ENCODE measurements at regions not wholly inside any gene's neighbourhood (a gene's known extent, or its start where the extent isn't known, plus 50 kb on each side); places are given as distances from the start of the nearest gene placed in this dataset.

DNA sequence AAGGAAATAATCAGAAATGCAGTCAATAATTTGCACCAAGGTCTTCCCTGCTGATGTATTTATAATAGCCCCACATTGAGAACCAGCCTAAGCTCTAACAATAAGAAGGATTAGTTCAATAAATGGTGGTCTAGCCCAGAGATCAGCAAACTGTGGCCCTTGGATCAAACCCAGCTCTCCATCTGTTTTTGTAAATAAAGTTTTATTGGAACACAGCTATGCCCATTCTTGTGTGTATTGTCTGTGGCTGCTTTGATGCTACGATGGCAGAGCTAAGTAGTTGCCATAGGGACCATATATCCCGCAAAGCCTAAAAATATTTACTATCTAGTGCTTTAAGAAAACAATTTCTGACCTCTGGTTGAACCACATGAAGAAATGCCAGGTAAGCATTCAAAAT lies 154.9 kb downstream of the EMX2 start:
- TF ChIP-seq CTCF (conservative IDR thresholded peaks at IDR 0.05; ENCODE audit: low read depth in 2 of 2) (no peak), CREB1 (CRISPR knock-in tag; IDR thresholded peaks at IDR 0.05; ENCODE audit: low read depth) (no peak), POLR2AphosphoS5 (IDR thresholded peaks at IDR 0.05; ENCODE audit: low read depth) (no peak), EZH2phosphoT487 (IDR thresholded peaks at IDR 0.05; ENCODE audit: unreplicated experiment) (no peak), EZH2 (IDR thresholded peaks at IDR 0.05; ENCODE audit: low read depth, unreplicated experiment) (no peak)

Data from GM23338 (cell line).